ENCODE measurements at regions not wholly inside any gene's neighbourhood (a gene's known extent, or its start where the extent isn't known, plus 50 kb on each side); places are given as distances from the start of the nearest gene placed in this dataset.

DNA sequence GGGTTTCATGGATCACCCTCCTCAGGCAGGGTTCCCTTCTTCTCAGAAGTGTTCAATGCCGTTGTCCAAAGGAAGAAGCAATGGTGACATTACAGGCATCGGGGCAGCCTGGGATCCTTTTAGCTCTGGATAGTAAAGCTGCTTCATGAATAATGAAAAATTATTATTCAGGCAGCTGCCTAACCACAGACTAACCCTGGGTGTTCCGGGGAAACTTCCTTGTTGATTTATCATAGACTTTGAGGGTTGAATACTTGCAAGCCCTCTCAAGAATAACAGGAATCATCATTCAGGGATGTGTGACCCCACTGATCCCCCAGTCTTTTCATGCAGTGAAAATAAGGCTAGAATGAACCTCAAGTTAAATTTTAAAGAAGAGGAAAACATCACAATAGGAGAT is 419.4 kb downstream of the MEIS1 start:
- TF ChIP-seq, protein P1, sequence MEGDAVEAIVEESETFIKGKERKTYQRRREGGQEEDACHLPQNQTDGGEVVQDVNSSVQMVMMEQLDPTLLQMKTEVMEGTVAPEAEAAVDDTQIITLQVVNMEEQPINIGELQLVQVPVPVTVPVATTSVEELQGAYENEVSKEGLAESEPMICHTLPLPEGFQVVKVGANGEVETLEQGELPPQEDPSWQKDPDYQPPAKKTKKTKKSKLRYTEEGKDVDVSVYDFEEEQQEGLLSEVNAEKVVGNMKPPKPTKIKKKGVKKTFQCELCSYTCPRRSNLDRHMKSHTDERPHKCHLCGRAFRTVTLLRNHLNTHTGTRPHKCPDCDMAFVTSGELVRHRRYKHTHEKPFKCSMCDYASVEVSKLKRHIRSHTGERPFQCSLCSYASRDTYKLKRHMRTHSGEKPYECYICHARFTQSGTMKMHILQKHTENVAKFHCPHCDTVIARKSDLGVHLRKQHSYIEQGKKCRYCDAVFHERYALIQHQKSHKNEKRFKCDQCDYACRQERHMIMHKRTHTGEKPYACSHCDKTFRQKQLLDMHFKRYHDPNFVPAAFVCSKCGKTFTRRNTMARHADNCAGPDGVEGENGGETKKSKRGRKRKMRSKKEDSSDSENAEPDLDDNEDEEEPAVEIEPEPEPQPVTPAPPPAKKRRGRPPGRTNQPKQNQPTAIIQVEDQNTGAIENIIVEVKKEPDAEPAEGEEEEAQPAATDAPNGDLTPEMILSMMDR (IDR thresholded peaks at IDR 0.05; ENCODE audit: extremely low read depth, missing control alignments) = no peak

DNA sequence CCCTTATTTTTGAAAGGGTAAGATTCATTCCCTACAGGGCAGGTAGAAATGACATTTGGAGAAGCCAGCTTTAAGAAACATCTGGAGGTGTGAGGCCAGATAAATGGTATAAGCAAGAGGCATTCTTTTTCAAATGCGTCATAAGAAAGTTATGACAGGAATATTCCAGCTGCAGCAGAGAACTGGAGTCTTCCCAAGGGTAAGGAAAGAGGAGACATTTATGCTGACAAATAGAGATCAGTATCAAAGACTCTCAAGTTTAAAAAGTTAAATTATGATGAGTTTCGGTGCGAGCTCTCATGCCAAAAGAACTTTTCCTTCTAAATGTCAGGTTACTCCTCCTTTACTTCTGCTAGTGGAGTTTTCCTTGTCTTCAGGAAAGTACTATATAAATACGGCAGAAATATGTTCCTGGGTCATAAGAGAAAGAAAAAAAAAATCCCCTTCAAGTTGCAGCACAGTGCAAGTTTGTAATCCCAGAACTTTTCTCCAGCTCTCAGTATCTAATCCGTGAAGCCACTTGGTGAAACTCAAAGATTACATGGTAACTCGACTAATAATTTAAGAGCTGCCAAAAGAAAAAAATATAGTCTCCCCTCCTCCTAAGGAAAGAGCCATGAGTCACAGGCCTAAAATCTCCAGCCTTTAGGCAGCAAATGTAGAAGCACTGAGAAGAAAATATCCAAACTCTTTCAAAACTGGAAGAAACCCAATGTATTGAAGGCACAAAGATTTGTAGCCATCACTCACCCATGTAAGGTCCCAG is 428.1 kb downstream of the MEIS1 start:
- TF ChIP-seq, protein P1 (IDR thresholded peaks at IDR 0.05; ENCODE audit: extremely low read depth, missing control alignments) = no peak
- no peak for DNase-seq (ENCODE audit: low spot score)

More for the DNA sequence above, 419.4 kb downstream of the MEIS1 start:
- no peak for DNase-seq (ENCODE audit: low spot score)

DNA sequence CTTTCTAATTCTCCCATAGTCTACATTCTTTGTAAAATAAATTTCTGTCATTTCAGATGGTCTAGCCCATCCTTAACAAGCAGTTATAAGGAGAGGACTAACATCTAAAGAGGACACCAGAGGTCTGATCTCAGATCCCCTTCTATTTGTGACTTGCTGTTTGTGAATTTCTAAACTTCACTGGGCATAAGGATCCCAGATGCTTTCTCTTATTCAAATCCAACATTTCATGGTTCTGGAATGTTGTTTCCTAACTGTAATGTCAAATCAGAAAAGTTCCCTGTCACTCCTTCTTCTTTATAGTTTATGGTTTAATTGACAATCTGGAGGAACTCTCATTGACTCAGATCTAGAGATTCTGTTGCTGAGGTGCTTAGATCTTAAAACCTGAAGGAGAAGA is 430.2 kb downstream of the MEIS1 start:
- TF ChIP-seq, protein P1 (IDR thresholded peaks at IDR 0.05; ENCODE audit: extremely low read depth, missing control alignments) = no peak
- no peak for DNase-seq (ENCODE audit: low spot score)

DNA sequence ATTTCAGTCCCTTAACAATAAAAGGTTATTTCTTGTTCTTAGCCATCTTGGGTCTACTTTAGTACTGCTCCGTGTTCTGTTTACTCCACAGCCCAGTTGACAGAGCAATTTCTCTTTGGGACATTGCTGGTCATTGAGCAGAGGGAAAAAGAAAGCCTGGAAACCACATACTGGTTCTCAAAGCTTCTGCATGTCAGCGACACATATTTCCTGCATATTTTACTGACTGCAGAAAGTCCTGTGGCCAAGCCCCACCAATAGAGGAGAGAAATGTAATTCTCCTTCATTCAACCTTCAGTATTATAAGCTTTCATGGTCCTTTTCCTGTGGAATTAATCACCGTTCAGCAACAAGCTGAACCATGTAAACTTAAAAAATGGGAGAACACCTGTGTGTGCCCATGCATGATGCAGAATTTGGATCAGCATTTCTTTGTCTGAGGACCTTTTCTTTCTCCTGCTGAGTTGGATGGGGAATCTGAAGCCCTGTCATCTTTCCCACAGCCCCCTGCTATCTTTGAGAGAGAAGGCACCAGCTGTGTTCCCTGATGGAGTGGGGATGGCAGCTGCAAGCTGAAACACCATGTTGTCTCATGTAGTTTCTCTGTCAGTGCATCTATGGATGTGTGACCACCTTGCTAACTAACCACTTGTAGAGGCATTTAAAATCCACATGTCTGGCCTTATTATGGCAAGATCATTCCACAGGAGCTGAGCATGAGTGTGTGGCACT is 431.6 kb downstream of the MEIS1 start:
- TF ChIP-seq, protein P1 (IDR thresholded peaks at IDR 0.05; ENCODE audit: extremely low read depth, missing control alignments) = no peak
- DNase-seq (ENCODE audit: low spot score) = no peak

DNA sequence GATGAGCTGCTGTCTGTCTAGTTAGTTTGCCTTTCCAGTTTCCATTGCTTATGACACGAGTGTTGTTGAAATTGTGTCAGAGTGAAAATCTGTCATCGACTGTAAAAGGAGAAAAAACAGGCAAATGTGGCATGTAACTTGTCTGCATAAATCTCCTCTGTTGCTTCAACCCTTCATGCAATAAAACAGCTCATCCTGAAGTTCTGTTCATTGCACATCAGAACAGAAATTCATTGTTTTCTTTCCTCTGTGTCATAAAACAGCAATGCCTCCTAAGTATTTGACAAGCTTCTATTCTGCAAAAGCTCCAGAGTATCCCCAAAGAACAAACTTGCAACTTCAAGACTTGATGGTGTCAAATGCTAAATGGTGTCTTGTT is 432.1 kb downstream of the MEIS1 start:
- no peak for DNase-seq (ENCODE audit: low spot score)
- TF ChIP-seq, protein P1 (IDR thresholded peaks at IDR 0.05; ENCODE audit: extremely low read depth, missing control alignments) = no peak

DNA sequence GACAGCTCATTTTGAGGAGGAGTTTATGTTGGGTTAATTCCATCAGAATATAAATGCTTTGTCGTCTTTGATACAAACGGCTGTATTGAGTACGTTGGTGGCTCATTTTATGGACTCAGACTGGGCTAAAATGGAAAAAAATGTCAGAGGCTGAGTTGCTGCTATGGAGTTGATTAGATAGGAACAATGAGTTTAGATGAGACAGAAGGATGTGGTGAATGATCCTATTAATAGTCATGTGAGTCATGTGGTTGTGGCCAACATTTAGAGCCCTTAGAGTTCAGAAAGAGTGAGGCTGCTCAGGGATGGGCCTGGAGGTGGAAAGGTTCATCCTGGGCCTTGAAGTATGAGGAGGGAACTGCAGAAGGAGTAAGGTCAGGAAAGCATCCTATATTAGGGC is 434.2 kb downstream of the MEIS1 start:
- TF ChIP-seq, protein P1 (IDR thresholded peaks at IDR 0.05; ENCODE audit: extremely low read depth, missing control alignments) = no peak
- DNase-seq (ENCODE audit: low spot score) = no peak
